Eye (tissue), 1 donor: ENCODE measurements at regions not wholly inside any gene's neighbourhood (a gene's known extent, or its start where the extent isn't known, plus 50 kb on each side); places are given as distances from the start of the nearest gene placed in this dataset.
A peak's percentile ranks its signal among the peaks of the same experiment; 100 is the strongest.
"Not testable (repeated sequence)": the region's sequence is repeated elsewhere in the genome, so short reads cannot be mapped to it uniquely, and the experiment has no call there.

Source experiments
- DNase-seq: peaks from one replicate; pipeline ENCODE4 v3.0.0-alpha.2; 2015

DNA sequence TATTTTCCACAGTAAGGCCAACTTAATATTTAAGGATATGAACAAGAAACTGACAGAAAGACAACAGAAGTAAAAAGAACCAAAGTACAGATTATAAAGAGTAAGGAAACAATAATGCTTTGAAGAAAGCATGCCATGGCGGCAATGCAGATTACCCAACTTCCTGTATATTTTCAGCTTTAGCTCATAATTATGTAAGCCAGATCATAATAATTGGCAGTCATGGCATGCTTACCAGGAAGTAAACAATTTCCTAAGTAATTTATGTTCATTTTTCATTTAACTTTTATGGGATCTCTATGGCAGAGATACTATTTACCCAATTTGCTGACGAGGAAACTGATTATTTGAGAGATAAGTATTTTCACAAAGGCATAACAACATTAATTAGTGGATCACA lies 988.7 kb downstream of the HACE1 start:
- DNase-seq = no peak

DNA sequence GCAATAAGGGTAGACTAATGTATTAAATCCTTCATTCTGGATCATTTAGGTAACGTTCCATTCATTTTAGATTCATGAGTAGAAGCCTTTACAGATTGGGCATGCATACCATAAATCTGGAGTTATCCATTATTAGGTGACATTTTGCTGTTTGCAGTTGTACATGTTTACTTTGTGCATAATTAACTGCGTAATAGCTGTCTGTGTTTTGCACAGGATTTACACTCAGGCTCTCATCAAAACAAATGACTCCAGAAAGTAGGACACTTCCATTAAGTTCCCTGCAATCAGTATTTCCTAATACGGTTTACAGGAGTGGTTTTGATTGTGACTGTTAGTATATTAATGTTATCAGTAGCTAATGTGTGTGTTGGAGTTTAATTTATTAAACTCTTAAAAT lies 997.4 kb downstream of the HACE1 start:
- DNase-seq = no peak

DNA sequence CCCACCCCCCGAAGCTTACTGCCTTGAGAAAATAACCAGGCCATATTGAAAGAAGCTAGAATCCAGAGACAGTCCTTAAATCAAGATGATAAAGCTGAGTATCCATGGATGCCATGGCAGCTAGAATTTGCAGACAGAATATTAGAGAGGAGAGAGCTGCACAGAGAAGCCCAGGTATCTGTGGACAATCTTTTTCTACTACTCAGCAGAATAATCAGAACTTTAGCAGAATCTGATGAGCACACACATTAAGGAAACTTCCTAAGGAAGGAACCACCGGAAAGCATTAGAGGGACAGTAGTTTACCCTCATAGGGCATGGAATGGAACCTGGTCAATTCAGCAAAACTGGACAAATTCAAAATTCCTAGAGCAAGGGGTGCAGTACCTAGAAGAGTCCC lies 1001.7 kb downstream of the HACE1 start:
- no peak for DNase-seq

DNA sequence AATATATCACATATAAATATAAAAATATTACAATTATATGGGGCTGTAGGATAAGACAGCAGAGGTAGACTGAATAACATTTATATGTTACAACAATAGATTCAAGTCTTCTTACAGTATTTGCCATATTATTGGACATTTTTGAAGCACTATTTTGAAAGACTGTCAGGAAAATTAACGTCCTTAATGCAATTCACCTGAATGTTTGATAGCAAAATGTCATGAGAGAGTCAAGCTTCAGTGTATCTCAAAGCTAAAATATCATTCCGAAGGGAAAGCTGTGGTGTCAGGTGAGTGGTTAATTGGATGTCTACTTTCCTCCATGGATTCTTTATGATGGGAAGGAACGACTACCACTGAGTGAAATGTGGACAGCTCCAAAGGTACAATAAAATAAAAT lies 1004.0 kb downstream of the HACE1 start:
- no peak for DNase-seq

DNA sequence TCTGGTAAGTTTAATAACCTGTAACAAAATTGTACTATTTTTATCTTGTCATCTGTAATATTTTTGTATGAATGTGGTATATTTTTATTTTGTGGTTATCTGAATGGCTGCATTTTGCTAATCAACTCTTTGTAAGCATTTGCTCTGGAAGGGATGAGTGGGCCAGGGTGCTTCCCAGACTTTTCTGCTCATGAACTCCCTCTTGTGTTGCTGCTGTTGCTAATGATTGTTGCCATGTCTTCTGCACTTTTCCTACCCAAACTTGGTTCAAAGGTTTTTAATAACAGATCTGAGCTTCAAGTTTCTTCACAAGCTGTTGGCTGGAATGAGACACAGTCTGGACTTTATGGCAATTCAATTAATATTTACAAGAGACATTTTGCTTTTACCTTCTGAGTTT lies 1005.7 kb downstream of the HACE1 start:
- DNase-seq = no peak

DNA sequence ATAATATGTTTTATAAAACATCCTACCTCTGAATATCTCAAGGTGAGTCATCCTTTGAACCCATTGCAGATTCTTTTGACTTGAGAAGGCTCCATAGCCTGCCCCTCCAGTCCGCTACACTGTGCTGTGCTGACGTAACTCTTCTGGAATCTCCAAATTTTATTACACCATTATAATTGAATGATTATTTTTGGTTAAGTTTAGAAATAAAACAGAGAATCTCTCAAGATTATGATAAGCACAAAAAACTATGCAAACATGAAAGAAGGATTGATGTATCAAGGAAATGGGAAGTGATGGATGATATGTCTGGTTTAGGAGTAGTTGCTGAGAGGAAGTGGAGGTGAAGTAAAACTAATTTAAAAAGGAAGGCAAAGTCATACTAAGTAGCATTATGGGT lies 1021.3 kb downstream of the HACE1 start:
- DNase-seq = no peak

DNA sequence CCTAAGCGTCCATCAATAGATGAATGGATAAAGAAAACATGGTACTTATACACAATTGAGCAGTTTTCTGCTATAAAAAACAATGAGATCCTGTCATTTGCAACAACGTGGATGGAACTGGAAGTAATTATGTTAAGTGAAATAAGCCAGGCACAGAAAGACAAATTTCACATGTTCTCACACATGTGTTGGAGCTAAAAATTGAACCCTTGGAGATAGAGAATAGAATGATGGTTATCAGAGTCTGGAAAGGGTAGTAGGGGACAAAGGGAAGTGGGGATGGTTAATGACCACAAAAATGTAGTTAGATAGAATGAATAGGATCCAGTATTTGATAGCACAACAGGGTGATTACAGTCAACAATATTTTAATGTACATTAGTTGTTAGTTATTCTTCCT lies 1033.5 kb downstream of the HACE1 start:
- DNase-seq = no peak

DNA sequence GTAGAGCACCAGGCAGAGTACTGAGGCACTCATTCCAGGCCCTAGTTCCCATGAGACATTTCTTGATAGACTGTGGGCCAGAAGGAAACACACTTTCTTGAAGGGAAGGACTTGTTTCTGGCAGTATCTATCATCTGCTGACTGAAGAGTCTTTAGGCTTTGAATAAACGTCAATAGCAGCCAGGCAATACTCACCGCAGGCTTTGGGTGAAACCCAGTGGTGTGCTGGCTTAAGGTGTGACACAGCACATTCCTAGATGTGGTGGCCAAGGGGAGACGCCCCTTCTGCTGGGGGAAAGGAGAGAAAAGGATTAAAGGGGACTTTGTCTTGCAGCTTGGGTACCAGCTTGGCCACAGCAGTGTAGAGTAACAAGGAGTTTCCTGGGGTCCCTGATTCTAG lies 1039.6 kb downstream of the HACE1 start:
- no peak for DNase-seq

DNA sequence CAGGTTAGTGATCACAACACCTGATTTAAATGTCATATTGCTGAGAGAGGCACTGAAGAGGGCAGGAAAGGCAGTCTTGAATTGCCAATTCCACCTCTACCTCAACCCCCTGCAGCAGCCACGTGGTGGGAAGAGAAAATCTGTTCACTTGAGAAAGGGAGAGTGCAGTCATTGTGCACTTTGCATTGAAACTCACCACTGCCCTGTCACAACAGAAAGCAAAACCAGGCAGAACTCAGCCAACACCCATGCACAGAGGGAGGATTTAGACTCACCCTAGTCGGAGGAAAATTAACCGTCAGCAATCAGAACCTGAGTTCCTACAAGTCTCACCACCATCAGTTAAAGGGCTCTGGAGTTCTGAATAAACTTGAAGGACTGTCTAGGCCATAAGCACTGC lies 1040.2 kb downstream of the HACE1 start:
- no peak for DNase-seq

DNA sequence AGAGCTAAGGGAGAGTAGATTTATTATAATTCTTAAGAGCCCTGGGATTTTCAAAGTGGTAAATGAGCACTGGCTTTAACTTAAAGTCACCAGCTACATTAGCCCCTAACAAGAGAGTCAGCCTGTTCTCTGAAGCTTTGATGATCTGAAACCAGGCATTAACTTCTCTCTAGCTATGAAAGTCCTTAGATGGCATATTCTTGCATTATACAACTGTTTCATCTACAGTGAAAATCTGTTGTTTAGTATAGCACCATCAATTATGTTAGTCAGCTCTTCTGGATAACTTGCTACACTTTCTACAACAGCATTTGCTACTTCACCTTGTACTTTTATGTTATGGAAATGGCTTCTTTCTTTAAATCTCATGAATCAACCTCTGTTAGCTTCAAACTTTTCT lies 1046.7 kb downstream of the HACE1 start:
- no peak for DNase-seq

DNA sequence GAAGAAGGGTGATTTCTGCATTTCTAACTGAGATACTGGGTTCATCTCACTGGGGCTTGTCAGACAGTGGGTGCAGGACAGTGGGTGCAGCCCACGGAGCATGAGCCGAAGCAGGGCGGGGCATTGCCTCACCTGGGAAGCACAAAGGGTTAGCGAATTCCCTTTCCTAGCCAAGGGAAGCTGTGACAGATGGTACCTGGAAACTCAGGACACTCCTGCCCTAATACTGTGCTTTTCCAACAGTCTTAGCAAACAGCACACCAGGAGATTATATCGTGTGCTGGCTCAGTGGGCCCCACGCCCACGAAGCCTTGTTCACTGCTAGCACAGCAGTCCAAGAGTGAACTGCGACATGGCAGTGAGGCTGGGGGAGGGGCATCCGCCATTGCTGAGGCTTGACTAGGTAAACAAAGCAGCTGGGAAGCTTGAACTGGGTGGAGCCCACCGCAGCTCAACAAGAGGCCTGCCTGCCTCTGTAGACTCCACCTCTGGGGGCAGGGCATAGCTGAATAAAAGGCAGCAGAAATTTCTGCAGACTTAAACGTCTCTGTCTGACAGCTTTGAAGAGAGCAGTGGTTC lies 1057.7 kb downstream of the HACE1 start:
- DNase-seq = not testable (repeated sequence)

DNA sequence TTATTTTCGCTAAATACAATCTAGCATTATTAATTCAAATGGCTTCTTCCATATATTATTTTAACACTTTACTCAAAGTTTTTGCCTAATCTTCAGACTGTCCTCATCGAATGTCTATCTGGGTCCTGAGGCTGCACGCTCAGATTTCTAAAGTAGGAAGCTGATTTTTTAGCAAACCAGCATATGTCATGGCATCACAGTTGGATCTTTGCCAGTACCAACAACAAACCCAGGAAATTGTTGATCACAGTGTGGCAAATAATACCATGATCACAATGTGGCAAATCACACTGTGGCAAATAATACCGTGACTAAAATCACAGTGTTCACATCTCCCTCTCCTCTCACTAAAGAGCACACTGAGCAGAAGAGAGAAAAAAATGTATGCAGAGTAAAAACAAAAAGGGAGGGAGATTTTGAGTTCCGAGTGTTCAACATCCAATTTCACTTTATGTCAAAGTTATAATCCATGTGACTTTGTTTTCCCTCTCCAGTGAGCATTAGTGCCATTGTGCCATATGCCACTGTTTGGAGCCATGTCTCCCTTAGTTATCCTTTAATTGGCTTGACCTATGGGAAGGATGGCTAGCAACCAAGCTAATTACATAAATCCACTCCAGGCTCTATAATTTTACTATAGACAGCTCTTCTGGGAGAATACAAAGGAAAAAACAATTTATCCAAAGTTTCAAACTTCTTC lies 1059.6 kb downstream of the HACE1 start:
- peak; percentile 8 for DNase-seq

DNA sequence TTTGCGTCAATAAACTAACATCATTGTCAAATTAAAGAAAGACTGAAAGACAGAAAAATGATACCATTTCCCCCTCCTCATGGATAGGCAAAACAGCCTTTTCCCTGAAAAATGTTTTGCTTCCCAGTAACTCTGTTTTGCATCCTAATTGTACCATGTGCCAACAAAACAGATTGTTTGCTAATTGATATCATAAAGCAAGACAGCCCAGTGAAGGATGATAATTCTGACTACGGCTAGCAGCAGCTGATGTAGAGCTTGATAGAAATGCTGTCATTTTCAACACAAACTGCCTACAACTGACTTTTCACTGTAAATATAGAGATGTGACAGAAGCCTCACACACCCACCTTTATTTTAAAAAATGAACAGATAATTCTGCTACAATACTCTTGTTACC lies 1061.6 kb downstream of the HACE1 start:
- DNase-seq = peak; percentile 38

DNA sequence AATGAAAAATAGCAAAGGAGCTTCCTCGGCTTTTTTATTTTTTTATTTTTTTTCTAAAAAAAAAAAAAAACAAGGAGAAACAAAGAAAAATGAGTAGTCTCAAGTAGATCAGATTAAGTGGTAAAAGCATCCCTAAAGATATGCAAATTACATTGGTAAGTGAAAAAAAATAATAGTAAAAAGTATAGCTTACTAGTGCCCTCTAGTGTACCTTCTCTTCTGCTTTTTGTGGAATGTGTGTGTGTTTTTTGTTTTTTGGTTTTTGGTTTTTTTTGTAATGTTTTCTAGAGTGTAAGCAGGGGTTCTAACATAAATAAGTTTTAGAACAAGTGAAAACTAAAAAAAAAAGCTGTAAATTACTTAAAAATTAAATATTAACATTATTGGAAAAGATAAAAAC lies 1062.0 kb downstream of the HACE1 start:
- DNase-seq = peak; percentile 32

DNA sequence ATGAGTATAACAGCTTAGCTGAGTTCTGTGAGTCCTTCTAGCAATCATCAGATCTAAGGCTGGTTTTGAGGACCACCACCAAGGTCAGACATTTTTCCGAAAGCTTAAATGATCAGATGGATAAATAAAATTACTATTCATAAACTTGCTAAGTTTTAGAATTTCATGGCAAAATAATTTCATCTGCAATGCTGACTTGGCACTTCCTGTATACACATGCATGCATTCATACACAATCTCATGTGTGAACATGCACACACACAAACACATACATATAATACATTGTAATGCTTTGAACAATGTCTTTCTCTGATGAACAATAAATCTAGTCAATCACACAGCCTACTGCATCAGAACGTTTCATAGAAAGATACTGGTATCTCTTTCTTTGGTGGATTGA lies 1068.3 kb downstream of the HACE1 start:
- no peak for DNase-seq

DNA sequence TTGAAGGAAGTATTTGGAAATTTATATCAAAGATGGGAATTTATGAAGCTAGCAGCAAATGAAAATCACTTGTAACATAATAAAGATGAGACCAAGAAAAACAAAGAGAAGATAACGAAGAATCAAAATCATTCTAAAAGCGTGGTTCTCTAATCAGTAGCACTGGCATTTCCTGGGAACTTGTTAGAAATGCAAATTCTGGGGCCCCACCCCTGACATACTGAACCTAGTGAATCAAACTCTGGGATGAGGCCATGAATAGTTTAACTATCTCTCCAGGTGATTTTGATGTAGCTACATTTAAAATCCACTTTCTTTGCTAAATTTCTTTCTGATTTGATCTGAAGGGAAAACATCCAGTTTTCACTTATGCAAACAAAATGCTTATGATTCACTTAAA lies 1075.6 kb downstream of the HACE1 start:
- DNase-seq = no peak

DNA sequence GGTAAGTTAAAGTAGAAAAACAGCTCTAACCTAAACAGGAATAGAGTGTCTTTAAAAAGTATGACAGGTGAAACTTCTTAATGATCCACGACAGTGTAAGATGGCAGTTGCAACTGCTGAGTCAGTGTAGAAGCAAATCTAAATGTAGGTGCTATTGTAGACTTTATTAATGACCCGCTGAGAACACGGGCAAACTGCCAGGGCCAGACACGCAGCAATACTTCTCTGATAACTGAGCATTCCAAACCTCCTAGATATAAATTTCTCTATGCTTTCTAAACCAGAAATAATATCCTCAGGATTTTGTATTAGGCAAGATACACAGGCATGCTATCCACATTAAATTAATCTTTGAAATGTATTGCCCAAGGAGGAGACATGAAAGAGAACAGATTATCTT lies 1076.4 kb downstream of the HACE1 start:
- DNase-seq = no peak

DNA sequence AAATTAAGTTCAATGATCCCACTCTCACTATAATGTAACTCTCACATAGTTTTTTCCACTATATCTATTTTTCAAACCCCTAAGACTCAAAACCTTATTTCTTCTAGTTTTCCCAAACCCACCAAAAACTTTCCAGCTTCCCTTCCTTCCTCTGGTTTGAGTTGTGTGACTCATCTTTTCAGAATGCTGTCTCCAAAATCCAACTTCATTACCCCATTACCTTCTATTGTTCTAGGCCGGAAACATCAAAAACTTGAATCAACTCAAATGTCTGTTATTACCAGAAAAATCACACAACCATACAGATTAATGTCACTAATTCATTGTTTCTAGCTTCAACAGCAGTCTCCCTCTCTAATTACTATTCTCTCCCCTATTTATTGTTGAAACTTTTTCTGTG lies 1090.3 kb downstream of the HACE1 start:
- DNase-seq = no peak

DNA sequence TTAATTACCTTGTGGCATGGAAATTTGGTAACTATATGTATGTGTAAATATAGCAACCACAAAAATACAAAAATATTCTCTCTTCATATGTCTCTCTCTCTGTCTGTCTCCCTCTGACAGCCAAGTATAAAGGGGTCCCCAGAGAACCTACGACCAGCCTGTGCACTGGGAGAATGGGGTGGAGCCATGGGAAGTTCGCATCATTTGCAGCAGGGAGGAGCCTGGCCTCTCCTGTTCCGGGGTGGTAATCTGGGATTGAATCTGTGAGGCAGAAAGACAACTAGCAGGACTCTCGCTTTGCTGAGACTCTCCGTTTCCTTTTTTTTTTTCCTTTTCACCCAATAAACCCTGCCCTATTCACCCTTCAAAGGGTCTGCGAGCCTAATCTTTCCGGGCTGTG lies 1109.1 kb downstream of the HACE1 start:
- no peak for DNase-seq

DNA sequence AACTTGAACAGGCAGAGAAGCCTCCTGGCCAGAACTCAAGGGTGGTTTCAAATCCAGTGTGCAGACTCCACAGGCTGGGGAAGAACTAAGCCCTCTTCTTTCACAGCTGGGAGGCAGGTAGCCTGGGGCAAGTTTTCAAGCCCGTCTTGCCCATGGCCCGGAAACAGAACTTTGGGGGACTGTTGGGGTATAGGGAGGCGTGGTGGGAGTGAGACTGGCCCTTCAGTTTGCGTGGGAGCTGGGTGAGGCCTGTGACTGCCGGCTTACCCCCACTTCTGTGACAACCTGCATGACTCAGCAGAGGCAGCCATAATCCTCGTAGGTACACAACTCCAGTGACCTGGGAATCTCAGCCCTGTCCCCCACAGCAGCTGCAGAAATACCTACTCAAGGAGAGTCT lies 1125.7 kb downstream of the HACE1 start:
- no peak for DNase-seq

DNA sequence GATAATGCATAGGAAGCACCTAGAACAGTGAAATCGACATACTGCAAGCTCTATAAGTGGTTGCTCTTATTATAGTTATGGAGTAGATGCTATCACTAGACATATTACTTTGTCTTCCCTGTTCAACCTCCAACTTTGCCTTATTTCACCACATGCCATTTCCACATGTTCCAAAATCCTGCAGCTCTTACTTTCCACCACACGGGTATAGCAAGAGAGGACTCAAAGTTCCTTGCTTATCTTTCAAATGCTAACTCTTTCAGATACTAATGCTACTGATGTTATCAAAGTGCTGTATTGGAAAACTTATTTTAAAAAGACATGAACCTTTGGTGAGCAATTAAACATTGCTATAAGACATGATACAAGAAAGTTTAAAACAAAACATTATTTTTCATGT lies 1130.1 kb downstream of the HACE1 start:
- no peak for DNase-seq

DNA sequence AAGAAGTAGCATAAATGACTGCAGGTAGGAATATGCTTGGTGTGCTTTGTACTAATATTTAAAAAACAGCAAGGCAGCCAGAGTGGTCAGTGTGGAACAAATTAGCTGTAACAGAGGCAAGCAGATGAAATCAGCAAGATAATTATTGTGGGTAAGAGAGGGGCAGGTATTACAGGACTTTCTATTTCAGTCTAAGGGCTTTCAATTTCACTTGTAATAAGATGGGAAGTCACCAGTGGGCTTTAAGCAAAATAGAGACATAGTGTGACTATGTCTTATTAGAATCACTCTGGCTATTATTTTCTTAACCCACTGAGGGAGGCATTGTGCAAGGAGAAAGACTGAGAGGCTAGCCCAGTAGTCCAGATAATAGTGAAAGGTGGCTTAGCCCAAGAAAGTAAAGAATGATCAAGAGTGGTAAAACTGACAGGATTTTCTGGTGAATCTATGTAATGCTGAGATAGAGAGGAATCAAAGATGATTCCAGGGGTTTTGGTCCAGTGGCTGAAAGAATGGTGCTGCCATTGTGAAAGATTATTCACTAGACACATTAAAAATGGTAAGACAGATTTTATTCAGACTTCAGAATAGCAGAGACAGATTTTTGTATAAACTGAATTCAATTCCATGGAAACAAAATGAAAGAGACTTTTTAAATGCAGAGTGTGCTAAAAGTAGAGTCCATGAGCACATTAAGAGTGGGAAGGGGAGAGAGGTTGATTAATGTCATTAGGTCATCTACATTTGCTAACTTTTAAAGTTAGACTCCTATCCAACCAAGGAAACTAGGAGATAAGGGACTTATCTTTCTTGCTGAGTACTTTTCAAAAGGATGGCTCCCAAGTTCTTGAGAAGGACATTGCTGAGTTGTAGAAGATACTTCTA lies 1136.0 kb downstream of the HACE1 start:
- no peak for DNase-seq

DNA sequence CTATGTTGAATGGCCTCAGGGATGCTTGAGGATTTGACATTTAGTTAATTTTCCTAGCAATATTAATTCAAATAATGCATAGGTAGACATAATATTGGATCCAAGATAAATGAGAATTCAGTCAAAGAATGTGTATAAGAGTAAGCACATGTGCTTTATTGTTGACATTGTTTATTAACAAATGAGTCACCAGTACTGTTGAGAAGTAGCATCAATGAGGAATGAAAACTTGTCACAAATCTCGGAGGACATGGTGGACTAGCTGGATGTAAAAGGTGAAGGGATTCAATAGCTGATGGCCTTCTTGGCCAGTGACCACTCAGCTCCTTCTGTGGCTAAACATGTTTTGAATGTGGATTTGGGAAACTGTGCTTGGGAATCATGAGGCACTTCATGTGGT lies 1137.0 kb downstream of the HACE1 start:
- no peak for DNase-seq

DNA sequence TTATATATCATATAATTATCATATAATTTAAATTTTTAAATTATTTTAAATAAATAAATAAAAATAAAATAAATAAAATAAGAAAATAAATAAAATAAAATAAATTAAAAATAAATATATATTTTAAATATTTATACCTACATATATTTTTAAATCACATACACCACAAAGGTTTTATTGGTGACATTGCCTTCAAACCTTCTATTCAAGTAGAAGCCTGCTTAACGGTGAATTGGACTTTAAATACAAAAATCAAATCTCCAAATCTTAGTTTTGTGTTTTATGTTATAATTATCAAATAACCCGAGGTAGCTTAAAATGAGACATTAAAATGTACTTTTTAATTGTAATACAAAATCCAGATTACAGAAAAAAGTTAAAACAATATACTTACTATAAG lies 1137.8 kb downstream of the HACE1 start:
- no peak for DNase-seq
